GM13977 (cell line): ENCODE measurements at regions not wholly inside any gene's neighbourhood (a gene's known extent, or its start where the extent isn't known, plus 50 kb on each side); places are given as distances from the start of the nearest gene placed in this dataset.

ENCODE experiments used
- DNase-seq: peaks from one replicate; pipeline ENCODE4 v3.0.0; 2012; ENCODE audit warnings: low spot score
- CTCF ChIP-seq: IDR thresholded peaks from 2 replicates; pipeline ENCODE4 v1.5.1; 2012; ENCODE audit warnings: mild to moderate bottlenecking, control low read depth; ENCODE audit not compliant: insufficient read depth; ENCODE audit errors: extremely low read depth, missing control alignments
- in situ Hi-C: fragments of 300-500 bp; cut with MboI; formaldehyde crosslinking; loops from one replicate; pipeline ENCODE4 v1.12.0; 2022; ENCODE audit warnings: low sequenced_read_pairs, low pct_unique_long_range_greater_than_20kb, mixed read lengths, inconsistent platforms; ENCODE audit not compliant: unreplicated experiment

DNA sequence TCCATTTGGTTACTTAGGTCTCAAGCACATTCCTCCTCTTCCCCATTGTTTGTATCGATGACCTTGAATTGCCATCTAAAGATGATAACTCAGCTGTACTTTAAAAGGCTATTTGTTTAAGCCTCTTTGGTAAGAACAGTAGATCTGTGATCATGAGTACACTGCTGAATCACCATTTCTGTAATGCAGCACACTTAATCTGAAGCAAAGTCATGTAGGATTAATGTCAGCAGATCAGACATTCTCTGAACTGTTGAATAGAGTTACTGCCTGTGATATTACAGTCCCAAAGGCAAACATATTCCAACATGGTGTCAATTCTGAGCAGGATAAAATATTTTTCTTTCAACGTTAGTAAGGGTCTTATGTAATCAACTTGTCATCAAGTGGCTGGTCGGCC lies 631.6 kb downstream of the TECRL start:
- no peak for DNase-seq
- in situ Hi-C loops, result no loop called here
- no peak for TF ChIP-seq CTCF

GRCh38 chr4:63764400-63764799 lies 644.9 kb downstream of the TECRL start:
- no peak for TF ChIP-seq CTCF
- no peak for DNase-seq
- in situ Hi-C loops, result no loop called here

GRCh38 chr4:63757929-63758328 lies 651.3 kb downstream of the TECRL start:
- TF ChIP-seq CTCF, result no peak
- in situ Hi-C loops, result no loop called here
- DNase-seq, result no peak

GRCh38 chr4:63742882-63743281 lies 666.4 kb downstream of the TECRL start:
- in situ Hi-C loops, result no loop called here
- no peak for DNase-seq
- no peak for TF ChIP-seq CTCF

DNA sequence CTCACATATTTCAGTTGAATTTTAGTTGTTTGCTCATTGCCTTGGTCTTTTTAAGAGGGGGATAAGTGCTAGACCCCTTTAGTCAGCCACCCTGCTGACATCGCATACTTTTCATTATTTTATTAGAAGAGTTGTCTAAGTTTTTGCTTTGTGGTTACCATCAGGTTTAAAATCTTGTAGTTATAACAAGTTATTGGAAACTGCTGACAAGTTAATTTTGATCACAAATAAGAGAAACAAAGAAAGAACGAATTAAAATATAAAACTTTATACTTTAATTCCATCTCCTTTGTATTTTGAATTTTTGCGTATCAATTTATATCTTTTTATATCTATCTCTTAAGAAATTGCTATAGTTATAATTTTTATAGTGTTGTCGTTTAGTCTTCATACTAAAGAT lies 679.7 kb downstream of the TECRL start:
- TF ChIP-seq CTCF, result no peak
- in situ Hi-C loops, result no loop called here
- DNase-seq, result no peak

DNA sequence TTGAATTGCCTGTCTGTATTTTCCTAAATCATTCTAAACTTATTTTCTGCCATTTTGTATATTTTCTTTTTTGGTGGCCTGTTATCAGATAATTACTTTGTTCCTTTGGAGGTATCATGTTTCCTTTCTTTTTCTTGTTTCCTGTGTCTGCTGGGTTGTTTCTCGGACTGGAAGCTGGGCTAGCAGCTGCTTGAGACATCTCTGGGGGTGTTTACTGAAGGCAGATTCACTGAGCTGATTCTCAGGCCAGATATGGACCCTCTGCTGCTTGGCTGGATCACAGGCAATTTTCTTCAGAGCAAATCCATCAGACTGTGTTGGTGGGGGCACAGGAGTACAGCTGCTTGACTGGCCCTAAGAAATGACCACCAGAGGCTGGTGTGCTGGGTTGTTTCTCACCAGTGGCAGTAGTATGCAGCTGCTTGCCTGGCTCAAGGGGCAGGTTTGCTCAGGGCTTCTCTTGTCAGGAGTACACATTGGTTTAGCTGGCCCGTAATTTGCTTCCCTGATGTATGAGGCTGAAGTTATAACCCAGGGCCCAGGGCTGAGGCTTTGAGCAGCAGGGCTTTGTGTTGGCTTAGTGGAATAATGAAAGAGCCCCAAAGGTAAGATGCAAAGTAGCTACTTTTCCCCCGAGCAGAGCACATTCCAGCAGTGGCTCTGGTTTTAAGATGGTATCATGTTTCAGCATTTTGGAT lies 680.6 kb downstream of the TECRL start:
- in situ Hi-C loops, result no loop called here
- no peak for DNase-seq
- no peak for TF ChIP-seq CTCF

GRCh38 chr4:63717384-63717783 lies 691.9 kb downstream of the TECRL start:
- DNase-seq, result no peak
- peak; percentile 30 for TF ChIP-seq CTCF
- in situ Hi-C loops, result no loop called here
